NOMO-1 treated with dmso at 0.1 percent for 144 hours (cell line): ENCODE measurements at regions not wholly inside any gene's neighbourhood (a gene's known extent, or its start where the extent isn't known, plus 50 kb on each side); places are given as distances from the start of the nearest gene placed in this dataset.
"Not testable (repeated sequence)": the region's sequence is repeated elsewhere in the genome, so short reads cannot be mapped to it uniquely, and the experiment has no call there.

Source experiments
- DNase-seq: peaks from one replicate; lab custom pipeline; 2025; ENCODE audit not compliant: unreplicated experiment; lab: John Stamatoyannopoulos, UW

- DNase-seq: no peak
These were observed 77.1 kb upstream of the NDST4 start for GRCh38 chr4:115190529-115190928.

- DNase-seq: no peak
These were observed 73.7 kb upstream of the NDST4 start for GRCh38 chr4:115187136-115187535.

GRCh38 chr4:115179438-115180062 is 66.1 kb upstream of the NDST4 start:
- DNase-seq: not testable (repeated sequence)

- DNase-seq: not testable (repeated sequence)
These were observed 65.3 kb upstream of the NDST4 start for GRCh38 chr4:115178687-115179086.

- no peak for DNase-seq
These were observed 57.8 kb upstream of the NDST4 start for GRCh38 chr4:115171220-115171619.

GRCh38 chr4:115165503-115165902 is 52.1 kb upstream of the NDST4 start:
- no peak for DNase-seq
